ENCODE measurements at regions not wholly inside any gene's neighbourhood (a gene's known extent, or its start where the extent isn't known, plus 50 kb on each side); places are given as distances from the start of the nearest gene placed in this dataset.
"Not testable (repeated sequence)": the region's sequence is repeated elsewhere in the genome, so short reads cannot be mapped to it uniquely, and the experiment has no call there.

- no peak overlapping the region for H3K27ac ChIP-seq
- no peak for DNase-seq
- WGBS, 2 donors (ENCODE audit: low coverage in 1 of 2), result 83 to 90% methylated on average over 2 to 3 of the region's 3 CpGs
- intact Hi-C loops (cut with DNase I; ENCODE audit: low total_unique reads), result no loop called here
- H3K27me3 ChIP-seq, result no peaks in the 10 kb centered on the region
- TF ChIP-seq POLR2A (IDR thresholded peaks at IDR 0.05) (no peak), EP300 (IDR thresholded peaks at IDR 0.05; ENCODE audit: low read depth) (no peak), CTCF (IDR thresholded peaks at IDR 0.05) (no peak), POLR2AphosphoS5 (IDR thresholded peaks at IDR 0.05) (no peak)
- in situ Hi-C loops (cut with MboI; ENCODE audit: low pct_ligation_motif_present in 1 of 4, low pct_unique_long_range_greater_than_20kb in 1 of 4, low sequenced_read_pairs in 3 of 4), result no loop called here
- H3K4me3 ChIP-seq, result no peak overlapping the region
- H3K9me3 ChIP-seq, result no peaks in the 10 kb centered on the region
- no peaks in the 10 kb centered on the region for H3K4me1 ChIP-seq
- no peaks in the 10 kb centered on the region for H3K36me3 ChIP-seq
Observed at GRCh38 chr5:89168766-89169165, 285.8 kb upstream of the MEF2C start.

GRCh38 chr5:89164703-89165102, 281.7 kb upstream of the MEF2C start:
- H3K27ac ChIP-seq; H3K9me3 ChIP-seq; in situ Hi-C loops (cut with MboI; ENCODE audit: low pct_ligation_motif_present in 1 of 4, low pct_unique_long_range_greater_than_20kb in 1 of 4, low sequenced_read_pairs in 3 of 4); H3K27me3 ChIP-seq; H3K4me1 ChIP-seq; H3K4me3 ChIP-seq; DNase-seq; H3K36me3 ChIP-seq; intact Hi-C loops (cut with DNase I; ENCODE audit: low total_unique reads): not testable (repeated sequence)
- 92 to 93% methylated on average over 2 of the region's 2 CpGs for WGBS, 2 donors (ENCODE audit: low coverage in 1 of 2)

GRCh38 chr5:89156226-89156625, 273.2 kb upstream of the MEF2C start:
- intact Hi-C loops (cut with DNase I; ENCODE audit: low total_unique reads), result no loop called here

GRCh38 chr5:89147031-89147430, 264.0 kb upstream of the MEF2C start:
- Histone ChIP-seq H3K9me3 (no peaks in the 10 kb centered on the region), H3K4me3 (no peak overlapping the region), H3K4me1 (no peaks in the 10 kb centered on the region), H3K27ac (no peak overlapping the region), H3K36me3 (no peaks in the 10 kb centered on the region), H3K27me3 (no peaks in the 10 kb centered on the region)
- in situ Hi-C loops (cut with MboI; ENCODE audit: low pct_ligation_motif_present in 1 of 4, low pct_unique_long_range_greater_than_20kb in 1 of 4, low sequenced_read_pairs in 3 of 4) (no loop called here), intact Hi-C loops (cut with DNase I; ENCODE audit: low total_unique reads) (no loop called here)
- 83 to 88% methylated on average over 1 of the region's 1 CpG for WGBS, 2 donors (ENCODE audit: low coverage in 1 of 2)
- no peak for DNase-seq
- no peak for TF ChIP-seq CTCF (IDR thresholded peaks at IDR 0.05)
- no peak for TF ChIP-seq EP300 (IDR thresholded peaks at IDR 0.05; ENCODE audit: low read depth)
- TF ChIP-seq POLR2A (IDR thresholded peaks at IDR 0.05), result no peak
- TF ChIP-seq POLR2AphosphoS5 (IDR thresholded peaks at IDR 0.05), result no peak

More at GRCh38 chr5:89156226-89156625, 273.2 kb upstream of the MEF2C start:
- DNase-seq, result no peak
- Histone ChIP-seq H3K27me3 (no peaks in the 10 kb centered on the region), H3K36me3 (no peaks in the 10 kb centered on the region), H3K4me1 (no peaks in the 10 kb centered on the region), H3K4me3 (no peak overlapping the region), H3K9me3 (no peaks in the 10 kb centered on the region), H3K27ac (no peak overlapping the region)
- TF ChIP-seq EP300 (IDR thresholded peaks at IDR 0.05; ENCODE audit: low read depth) (no peak), POLR2AphosphoS5 (IDR thresholded peaks at IDR 0.05) (no peak), POLR2A (IDR thresholded peaks at IDR 0.05) (no peak), CTCF (IDR thresholded peaks at IDR 0.05) (no peak)
- in situ Hi-C loops (cut with MboI; ENCODE audit: low pct_ligation_motif_present in 1 of 4, low pct_unique_long_range_greater_than_20kb in 1 of 4, low sequenced_read_pairs in 3 of 4), result no loop called here

- intact Hi-C loops (cut with DNase I; ENCODE audit: low total_unique reads) (no loop called here), in situ Hi-C loops (cut with MboI; ENCODE audit: low pct_ligation_motif_present in 1 of 4, low pct_unique_long_range_greater_than_20kb in 1 of 4, low sequenced_read_pairs in 3 of 4) (no loop called here)
- Histone ChIP-seq H3K27me3 (no peaks in the 10 kb centered on the region), H3K4me1 (no peaks in the 10 kb centered on the region), H3K36me3 (no peaks in the 10 kb centered on the region), H3K4me3 (no peak overlapping the region), H3K27ac (no peak overlapping the region), H3K9me3 (no peaks in the 10 kb centered on the region)
- WGBS, 2 donors (ENCODE audit: low coverage in 1 of 2), result 71 to 86% methylated on average over 1 of the region's 1 CpG
- no peak for DNase-seq
- TF ChIP-seq POLR2AphosphoS5 (IDR thresholded peaks at IDR 0.05), result no peak
- TF ChIP-seq EP300 (IDR thresholded peaks at IDR 0.05; ENCODE audit: low read depth), result no peak
- TF ChIP-seq POLR2A (IDR thresholded peaks at IDR 0.05), result no peak
- TF ChIP-seq CTCF (IDR thresholded peaks at IDR 0.05), result no peak
Observed at GRCh38 chr5:89137148-89137547, 254.2 kb upstream of the MEF2C start.
